Neural crest cell (in vitro differentiated cells): ENCODE measurements at regions not wholly inside any gene's neighbourhood (a gene's known extent, or its start where the extent isn't known, plus 50 kb on each side); places are given as distances from the start of the nearest gene placed in this dataset.

ENCODE experiments used
- DNase-seq: peaks from one replicate; pipeline ENCODE4 v3.0.0; 2021; ENCODE audit warnings: low read depth, mixed read lengths, low spot score
- H3K27ac Mint-ChIP-seq: one replicate; pipeline ENCODE4 v1.8.0; 2021; ENCODE audit warnings: mild to moderate bottlenecking, mixed read lengths; ENCODE audit not compliant: unreplicated experiment
- H3K27me3 Mint-ChIP-seq: 2 replicates; pipeline ENCODE4 v1.8.0; 2021; ENCODE audit warnings: low read depth, mild to moderate bottlenecking, mixed read lengths
- H3K36me3 Mint-ChIP-seq: 2 replicates; pipeline ENCODE4 v1.8.0; 2021; ENCODE audit warnings: low read depth, mild to moderate bottlenecking, mixed read lengths
- H3K4me1 Mint-ChIP-seq: 2 replicates; pipeline ENCODE4 v1.8.0; 2021; ENCODE audit warnings: mixed read lengths
- H3K4me3 Mint-ChIP-seq: one replicate; pipeline ENCODE4 v1.8.0; 2021; ENCODE audit warnings: mild to moderate bottlenecking, mixed read lengths
- H3K9me3 Mint-ChIP-seq: 2 replicates; pipeline ENCODE4 v1.8.0; 2021; ENCODE audit warnings: mixed read lengths
- CTCF ChIP-seq: fragments of 200-600 bp; sonication (generic); conservative IDR thresholded peaks from 2 replicates; pipeline ENCODE4 v1.5.0; 2021; ENCODE audit warnings: antibody characterized with exemption, mild to moderate bottlenecking

DNA sequence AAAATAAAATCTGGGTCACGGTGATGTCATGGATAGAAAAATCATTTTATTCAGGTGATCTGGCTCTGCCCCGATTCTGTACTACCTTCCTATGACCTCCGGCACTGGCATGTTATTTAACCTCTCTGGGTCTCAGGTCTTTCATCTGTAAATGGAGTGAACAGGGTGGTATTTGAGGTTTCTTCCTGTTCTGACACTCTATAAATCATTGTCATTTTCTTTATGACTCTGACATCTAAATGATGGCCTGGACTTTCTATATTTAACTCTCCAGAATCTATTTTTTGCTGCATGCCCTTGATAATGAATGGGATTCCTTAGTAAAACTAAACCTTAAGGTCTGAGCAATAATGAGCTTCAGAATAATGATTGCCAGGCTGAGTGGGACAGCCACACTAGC, 422.0 kb upstream of the CNKSR2 start:
- no peaks in the 10 kb centered on the region for H3K27me3 Mint-ChIP-seq
- no peak for DNase-seq
- TF ChIP-seq CTCF, result no peak
- no peak overlapping the region for H3K4me3 Mint-ChIP-seq
- peaks cover 7% of the 10 kb centered on the region for H3K4me1 Mint-ChIP-seq
- peaks cover 2% of the 10 kb centered on the region for H3K9me3 Mint-ChIP-seq
- H3K27ac Mint-ChIP-seq, result no peak overlapping the region
- H3K36me3 Mint-ChIP-seq, result no peaks in the 10 kb centered on the region

- H3K27me3 Mint-ChIP-seq, result no peaks in the 10 kb centered on the region
- no peaks in the 10 kb centered on the region for H3K36me3 Mint-ChIP-seq
- peaks cover 12% of the 10 kb centered on the region for H3K4me1 Mint-ChIP-seq
- DNase-seq, result no peak
- no peak overlapping the region for H3K4me3 Mint-ChIP-seq
- no peak for TF ChIP-seq CTCF
- no peak overlapping the region for H3K27ac Mint-ChIP-seq
- H3K9me3 Mint-ChIP-seq, result peaks cover 2% of the 10 kb centered on the region
Observed at GRCh38 chrX:20951016-20951810, 423.0 kb upstream of the CNKSR2 start.

GRCh38 chrX:20947411-20947912, 426.8 kb upstream of the CNKSR2 start:
- Mint-ChIP-seq H3K36me3 (no peaks in the 10 kb centered on the region), H3K9me3 (no peaks in the 10 kb centered on the region), H3K27me3 (no peaks in the 10 kb centered on the region), H3K27ac (no peak overlapping the region), H3K4me3 (no peak overlapping the region), H3K4me1 (peaks cover 12% of the 10 kb centered on the region)
- no peak for TF ChIP-seq CTCF
- DNase-seq, result no peak

GRCh38 chrX:20913760-20914159, 460.5 kb upstream of the CNKSR2 start:
- H3K4me3 Mint-ChIP-seq, result no peak overlapping the region
- peaks cover 4% of the 10 kb centered on the region for H3K4me1 Mint-ChIP-seq
- no peaks in the 10 kb centered on the region for H3K9me3 Mint-ChIP-seq
- no peaks in the 10 kb centered on the region for H3K27me3 Mint-ChIP-seq
- TF ChIP-seq CTCF, result no peak
- no peaks in the 10 kb centered on the region for H3K36me3 Mint-ChIP-seq
- DNase-seq, result peak; percentile 40
- no peak overlapping the region for H3K27ac Mint-ChIP-seq

DNA sequence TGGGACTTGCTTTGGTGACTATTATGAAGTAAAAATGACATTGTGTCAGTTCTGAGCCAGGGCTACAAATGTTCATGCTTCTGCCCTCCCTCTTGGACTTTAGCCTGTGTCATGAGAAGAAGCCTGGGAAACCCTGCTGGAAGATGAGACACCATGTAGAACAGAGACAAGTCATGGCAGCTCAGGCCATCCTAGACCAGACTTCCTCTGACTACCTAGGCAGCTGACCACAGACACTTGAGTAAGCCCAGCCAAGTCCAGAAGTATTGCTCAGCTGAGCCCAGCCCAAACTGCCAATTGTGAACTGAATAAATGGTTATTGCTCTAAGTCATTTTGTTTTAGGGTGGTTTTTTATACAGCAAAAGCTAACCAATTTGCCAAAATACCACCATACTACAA, 467.6 kb upstream of the CNKSR2 start:
- Mint-ChIP-seq H3K27ac (no peak overlapping the region), H3K4me3 (no peak overlapping the region), H3K9me3 (peaks cover 8% of the 10 kb centered on the region), H3K36me3 (peaks cover 2% of the 10 kb centered on the region), H3K4me1 (no peaks in the 10 kb centered on the region), H3K27me3 (no peaks in the 10 kb centered on the region)
- no peak for TF ChIP-seq CTCF
- DNase-seq, result no peak
